HG02610 (cell line): ENCODE measurements at regions not wholly inside any gene's neighbourhood (a gene's known extent, or its start where the extent isn't known, plus 50 kb on each side); places are given as distances from the start of the nearest gene placed in this dataset.
"Not testable (repeated sequence)": the region's sequence is repeated elsewhere in the genome, so short reads cannot be mapped to it uniquely, and the experiment has no call there.

Experiments used
- ATAC-seq: cut with Tn5 transposase; IDR thresholded peaks from one replicate; pipeline ENCODE4 v1.9.1; 2021; ENCODE audit warnings: mild to moderate bottlenecking, moderate library complexity; ENCODE audit not compliant: unreplicated experiment

DNA sequence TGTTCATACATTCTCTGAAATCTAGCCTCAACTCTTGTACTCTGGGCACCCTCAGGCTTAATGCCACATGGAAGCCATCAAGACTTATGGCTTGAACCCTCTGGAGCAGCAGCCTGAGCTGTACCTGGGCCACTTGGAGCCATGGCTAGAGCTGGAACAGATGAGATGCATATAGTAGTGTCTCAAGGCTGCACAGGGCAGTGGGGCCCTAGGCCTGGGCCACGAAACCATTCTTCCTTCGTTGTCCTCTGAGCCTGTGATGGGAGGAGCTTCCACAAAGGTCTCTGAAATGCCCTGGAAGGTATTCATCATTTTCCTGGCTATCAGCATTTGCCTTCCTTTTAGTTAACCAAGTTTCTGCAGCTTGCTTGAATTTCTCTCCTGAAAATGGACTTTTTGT lies 1427.2 kb upstream of the PCDH10 start:
- ATAC-seq, result no peak

DNA sequence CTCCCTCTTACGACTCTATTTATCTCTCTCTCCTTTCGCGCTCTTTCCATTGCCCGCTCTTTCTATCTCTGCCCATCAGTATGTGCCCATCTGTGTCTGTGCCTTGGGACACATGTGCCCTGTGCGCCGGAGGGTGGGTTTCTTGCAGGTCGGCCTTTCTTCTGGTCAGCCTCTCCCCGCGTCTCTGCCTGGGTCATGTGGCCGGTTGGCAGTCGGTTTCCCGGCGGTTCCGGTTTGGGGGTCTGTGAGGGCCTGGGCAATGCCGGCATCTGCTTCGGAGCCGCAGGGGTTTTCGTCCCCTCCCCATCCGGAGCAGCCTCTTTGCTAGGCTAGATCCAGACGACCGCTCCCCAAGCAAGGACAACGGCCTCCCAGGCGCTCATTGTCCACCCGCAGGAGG lies 1426.0 kb upstream of the PCDH10 start:
- not testable (repeated sequence) for ATAC-seq

DNA sequence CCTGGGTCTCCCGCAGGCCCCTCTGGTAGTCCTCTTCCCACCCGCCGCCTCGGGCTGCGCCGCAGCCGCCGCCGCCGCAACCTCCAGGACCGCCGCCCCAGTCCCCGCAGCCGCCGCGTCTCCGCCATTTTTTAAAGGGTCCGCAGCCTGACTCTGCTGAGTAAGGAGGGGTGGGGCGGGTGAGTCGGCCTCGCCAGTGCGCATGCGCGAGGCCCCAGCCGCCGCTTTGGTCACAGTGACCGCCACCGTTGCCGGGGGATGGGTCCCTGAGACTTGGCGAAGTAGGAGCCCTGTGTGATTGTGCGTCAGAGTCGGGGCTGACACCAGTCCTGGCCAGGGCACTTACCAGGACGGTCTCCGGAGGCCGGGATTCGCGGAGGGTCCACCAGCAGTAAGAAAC lies 1424.2 kb upstream of the PCDH10 start:
- ATAC-seq, result not testable (repeated sequence)

DNA sequence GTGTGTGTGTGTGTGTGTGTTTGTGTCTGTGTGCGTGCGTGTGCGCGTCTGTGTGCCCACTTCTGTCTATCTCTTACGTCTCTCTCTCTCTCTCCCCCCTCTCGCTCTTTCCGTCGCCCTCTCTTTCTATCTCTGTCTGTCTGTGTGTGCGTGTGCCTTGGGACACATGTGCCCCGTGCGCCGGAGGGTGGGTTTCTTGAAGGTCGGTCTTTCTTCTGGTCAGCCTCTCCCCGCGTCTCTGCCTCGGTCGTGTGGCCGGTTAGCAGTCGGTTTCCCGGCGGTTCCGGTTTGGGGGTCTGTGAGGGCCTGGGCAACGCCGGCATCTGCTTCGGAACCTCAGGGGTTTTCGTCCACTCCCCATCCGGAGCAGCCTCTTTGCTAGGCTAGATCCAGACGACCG lies 1423.6 kb upstream of the PCDH10 start:
- not testable (repeated sequence) for ATAC-seq

DNA sequence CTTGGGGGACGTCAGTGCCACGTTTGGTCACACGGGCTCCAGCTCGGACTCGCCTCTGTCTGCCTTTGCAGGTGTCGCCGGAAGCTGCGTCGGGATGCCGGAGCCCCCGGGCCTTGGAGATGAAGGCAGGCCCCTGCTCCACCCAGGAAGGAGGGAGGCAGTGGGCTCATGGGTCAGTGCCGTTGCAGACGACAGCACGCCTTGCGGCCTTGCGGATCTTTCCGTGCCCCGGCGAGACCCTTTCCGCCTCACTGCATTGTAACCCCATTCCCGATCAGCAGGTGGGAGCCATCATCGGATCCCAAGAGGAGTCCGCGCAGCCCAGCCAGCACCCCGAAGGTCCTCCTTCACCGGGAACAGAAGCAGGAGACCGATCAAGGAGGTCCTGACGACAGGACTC lies 1422.2 kb upstream of the PCDH10 start:
- ATAC-seq, result not testable (repeated sequence)

DNA sequence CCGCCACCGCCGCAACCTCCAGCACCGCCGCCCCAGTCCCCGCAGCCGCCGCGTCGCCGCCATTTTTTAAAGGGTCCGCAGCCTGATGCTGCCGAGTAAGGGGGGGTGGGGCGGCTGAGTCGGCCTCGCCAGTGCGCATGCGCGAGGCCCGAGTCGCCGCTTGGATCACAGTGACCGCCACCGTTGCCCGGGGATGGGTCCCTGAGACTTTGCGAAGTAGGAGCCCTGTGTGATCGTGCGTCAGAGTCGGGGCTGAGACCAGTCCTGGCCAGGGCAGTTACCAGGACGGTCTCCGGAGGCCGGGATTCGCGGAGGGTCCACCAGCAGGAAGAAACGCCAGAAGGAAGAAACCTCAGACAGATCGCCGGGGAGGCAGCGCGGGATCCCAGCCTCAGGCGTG lies 1421.7 kb upstream of the PCDH10 start:
- ATAC-seq, result not testable (repeated sequence)

DNA sequence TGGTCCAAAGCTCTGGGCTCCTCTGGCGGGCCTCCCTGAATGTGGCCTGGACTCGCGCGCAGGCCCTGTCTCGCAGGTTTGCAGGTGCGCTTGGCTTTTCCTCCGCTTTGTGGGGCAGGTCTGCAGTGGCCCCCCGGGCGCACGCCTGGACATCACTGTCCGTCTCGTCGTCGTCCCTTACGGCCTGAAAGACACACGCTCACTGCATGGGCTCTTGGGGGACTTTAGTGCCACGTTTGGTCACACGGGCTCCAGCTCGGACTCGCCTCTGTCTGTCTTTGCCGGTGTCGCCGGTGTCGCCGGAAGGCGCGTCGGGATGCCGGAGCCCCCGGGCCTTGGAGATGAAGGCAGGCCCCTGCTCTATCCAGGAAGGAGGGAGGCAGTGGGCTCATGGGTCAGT lies 1419.9 kb upstream of the PCDH10 start:
- ATAC-seq, result not testable (repeated sequence)

DNA sequence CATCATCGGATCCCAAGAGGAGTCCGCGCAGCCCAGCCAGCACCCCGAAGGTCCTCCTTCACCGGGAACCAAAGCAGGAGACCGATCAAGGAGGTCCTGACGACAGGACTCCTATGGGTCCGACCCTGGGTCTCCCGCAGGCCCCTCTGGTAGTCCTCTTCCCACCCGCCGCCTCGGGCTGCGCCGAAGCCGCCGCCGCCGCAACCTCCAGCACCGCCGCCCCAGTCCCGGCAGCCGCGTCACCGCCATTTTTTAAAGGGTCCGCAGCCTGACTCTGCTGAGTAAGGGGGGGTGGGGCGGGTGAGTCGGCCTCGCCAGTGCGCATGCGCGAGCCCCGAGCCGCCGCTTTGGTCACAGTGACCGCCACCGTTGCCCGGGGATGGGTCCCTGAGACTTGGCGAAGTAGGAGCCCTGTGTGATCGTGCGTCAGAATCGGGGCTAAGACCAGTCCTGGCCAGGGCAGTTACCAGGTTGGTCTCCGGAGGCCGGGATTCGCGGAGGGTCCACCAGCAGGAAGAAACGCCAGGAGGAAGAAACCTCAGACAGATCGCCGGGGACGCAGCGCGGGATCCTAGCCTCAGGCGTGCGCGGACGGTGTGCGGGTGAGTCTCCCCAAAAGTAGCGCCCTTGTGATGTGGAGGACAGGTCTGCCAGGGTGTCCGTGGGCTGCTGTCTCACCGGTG lies 1419.2 kb upstream of the PCDH10 start:
- ATAC-seq, result not testable (repeated sequence)

DNA sequence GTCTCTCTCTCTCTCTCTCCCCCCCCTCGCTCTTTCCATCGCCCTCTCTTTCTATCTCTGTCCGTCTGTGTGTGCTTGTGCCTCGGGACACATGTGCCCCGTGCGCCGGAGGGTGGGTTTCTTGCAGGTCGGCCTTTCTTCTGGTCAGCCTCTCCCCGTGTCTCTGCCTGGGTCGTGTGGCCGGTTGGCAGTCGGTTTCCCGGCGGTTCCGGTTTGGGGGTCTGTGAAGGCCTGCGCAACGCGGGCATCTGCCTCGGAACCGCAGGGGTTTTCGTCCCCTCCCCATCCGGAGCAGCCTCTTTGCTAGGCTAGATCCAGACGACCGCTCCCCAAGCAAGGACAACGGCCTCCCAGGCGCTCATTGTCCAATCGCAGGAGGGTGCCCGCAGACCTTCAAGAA lies 1418.5 kb upstream of the PCDH10 start:
- not testable (repeated sequence) for ATAC-seq

DNA sequence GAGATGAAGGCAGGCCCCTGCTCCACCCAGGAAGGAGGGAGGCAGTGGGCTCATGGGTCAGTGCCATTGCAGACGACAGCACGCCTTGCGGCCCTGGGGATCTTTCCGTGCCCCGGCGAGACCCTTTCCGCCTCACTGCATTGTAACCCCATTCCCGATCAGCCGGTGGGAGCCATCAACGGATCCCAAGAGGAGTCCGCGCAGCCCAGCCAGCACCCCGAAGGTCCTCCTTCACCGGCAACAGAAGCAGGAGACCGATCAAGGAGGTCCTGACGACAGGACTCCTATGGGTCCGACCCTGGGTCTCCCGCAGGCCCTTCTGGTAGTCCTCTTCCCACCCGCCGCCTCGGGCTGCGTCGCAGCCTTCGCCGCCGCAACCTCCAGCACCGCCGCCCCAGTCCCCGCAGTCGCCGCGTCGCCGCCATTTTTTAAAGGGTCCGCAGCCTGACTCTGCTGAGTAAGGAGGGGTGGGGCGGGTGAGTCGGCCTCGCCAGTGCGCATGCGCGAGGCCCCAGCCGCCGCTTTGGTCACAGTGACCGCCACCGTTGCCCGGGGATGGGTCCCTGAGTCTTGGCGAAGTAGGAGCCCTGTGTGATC lies 1417.0 kb upstream of the PCDH10 start:
- not testable (repeated sequence) for ATAC-seq

DNA sequence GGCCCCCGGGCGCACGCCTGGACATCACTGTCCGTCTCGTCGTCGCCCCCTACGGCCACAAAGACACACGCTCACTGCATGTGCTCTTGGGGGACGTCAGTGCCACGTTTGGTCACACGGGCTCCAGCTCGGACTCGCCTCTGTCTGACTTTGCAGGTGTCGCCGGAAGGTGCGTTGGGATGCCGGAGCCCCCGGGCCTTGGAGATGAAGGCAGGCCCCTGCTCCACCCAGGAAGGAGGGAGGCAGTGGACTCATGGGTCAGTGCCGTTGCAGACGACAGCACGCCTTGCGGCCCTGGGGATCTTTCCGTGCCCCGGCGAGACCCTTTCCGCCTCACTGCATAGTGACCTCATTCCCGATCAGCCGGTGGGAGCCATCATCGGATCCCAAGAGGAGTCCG lies 1414.8 kb upstream of the PCDH10 start:
- ATAC-seq, result not testable (repeated sequence)

DNA sequence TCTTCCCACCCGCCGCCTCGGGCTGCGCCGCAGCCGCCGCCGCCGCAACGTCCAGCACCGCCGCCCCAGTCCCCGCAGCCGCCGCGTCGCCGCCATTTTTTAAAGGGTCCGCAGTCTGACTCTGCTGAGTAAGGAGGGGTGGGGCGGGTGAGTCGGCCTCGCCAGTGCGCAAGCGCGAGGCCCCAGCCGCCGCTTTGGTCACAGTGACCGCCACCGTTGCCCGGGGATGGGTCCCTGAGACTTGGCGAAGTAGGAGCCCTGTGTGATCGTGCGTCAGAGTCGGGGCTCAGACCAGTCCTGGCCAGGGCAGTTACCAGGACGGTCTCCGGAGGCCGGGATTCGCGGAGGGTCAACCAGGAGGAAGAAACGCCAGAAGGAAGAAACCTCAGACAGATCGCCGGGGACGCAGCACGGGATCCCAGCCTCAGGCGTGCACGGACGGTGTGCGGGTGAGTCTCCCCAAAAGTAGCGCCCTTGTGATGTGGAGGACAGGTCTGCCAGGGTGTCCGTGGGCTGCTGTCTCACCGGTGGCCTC lies 1414.2 kb upstream of the PCDH10 start:
- not testable (repeated sequence) for ATAC-seq

DNA sequence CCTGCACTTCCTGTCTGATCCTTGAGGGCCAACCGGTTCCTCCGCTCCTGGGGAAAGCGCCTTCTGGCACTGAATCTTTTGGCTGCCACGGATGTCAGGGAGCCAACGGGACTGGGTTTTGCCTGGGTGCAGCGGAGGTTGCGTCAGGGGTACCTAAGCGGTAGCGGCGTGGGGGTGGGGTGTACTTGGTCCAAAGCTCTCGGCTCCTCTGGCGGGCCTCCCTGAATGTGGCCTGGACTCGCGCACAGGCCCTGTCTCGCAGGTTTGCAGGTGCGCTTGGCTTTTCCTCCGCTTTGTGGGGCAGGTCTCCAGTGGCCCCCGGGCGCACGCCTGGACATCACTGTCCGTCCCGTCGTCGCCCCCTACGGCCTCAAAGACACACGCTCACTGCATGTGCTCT lies 1410.1 kb upstream of the PCDH10 start:
- ATAC-seq, result not testable (repeated sequence)

DNA sequence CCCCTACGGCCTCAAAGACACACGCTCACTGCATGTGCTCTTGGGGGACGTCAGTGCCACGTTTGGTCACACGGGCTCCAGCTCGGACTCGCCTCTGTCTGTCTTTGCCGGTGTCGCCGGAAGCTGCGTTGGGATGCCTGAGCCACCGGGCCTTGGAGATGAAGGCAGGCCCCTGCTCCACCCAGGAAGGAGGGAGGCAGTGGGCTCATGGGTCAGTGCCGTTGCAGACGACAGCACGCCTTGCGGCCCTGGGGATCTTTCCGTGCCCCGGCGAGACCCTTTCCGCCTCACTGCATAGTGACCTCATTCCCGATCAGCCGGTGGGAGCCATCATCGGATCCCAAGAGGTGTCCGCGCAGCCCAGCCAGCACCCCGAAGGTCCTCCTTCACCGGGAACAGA lies 1407.3 kb upstream of the PCDH10 start:
- not testable (repeated sequence) for ATAC-seq

DNA sequence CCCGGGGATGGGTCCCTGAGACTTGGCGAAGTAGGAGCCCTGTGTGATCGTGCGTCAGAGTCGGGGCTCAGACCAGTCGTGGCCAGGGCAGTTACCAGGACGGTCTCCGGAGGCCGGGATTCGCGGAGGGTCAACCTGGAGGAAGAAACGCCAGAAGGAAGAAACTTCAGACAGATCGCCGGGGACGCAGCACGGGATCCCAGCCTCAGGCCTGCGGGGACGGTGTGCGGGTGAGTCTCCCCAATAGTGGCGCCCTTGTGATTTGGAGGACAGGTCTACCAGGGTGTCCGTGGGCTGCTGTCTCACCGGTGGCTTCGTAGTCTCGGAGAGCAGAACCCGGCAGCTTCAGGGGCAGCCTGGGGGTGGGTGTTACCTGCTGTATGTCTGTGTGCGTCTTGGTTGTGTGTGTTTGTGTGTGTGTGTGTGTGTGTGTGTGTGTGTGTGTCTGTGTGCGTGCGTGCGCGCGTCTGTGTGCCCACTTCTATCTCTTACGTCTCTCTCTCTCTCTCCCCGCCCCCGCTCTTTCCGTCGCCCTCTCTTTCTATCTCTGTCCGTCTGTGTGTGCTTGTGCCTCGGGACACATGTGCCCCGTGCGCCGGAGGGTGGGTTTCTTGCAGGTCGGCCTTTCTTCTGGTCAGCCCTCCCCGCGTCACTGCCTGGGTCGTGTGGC lies 1406.4 kb upstream of the PCDH10 start:
- not testable (repeated sequence) for ATAC-seq

DNA sequence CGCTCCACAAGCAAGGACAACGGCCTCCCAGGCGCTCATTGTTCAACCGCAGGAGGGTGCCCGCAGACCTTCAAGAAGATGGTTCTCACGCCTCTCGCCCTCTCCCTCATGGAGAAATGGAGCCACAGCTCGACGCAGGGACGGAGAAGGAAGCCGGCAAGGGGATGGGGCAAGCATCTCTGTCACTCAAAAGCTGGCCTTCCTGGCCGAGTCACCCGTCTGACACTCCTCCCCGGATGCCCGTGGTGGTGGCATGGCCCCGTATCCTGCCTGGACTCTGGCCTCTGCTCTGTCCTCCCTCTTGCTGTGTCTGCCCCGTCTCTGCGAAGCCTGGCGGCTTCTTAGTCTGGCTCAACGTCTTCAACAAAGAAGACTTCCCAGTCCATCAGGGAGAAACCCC lies 1405.7 kb upstream of the PCDH10 start:
- not testable (repeated sequence) for ATAC-seq

DNA sequence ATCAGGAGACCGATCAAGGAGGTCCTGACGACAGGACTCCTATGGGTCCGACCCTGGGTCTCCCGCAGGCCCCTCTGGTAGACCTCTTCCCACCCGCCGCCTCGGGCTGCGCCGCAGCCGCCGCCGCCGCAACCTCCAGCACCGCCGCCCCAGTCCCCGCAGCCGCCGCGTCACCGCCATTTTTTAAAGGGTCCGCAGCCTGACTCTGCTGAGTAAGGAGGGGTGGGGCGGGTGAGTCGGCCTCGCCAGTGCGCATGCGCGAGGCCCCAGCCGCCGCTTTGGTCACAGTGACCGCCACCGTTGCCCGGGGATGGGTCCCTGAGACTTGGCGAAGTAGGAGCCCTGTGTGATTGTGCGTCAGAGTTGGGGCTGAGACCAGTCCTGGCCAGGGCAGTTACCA lies 1401.9 kb upstream of the PCDH10 start:
- ATAC-seq, result not testable (repeated sequence)

DNA sequence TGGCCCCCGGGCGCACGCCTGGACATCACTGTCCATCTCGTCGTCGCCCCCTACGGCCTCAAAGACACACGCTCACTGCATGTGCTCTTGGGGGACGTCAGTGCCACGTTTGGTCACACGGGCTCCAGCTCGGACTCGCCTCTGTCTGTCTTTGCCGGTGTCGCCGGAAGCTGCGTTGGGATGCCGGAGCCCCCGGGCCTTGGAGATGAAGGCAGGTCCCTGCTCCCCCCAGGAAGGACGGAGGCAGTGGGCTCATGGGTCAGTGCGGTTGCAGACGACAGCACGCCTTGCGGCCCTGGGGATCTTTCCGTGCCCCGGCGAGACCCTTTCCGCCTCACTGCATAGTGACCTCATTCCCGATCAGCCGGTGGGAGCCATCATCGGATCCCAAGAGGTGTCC lies 1399.9 kb upstream of the PCDH10 start:
- not testable (repeated sequence) for ATAC-seq

DNA sequence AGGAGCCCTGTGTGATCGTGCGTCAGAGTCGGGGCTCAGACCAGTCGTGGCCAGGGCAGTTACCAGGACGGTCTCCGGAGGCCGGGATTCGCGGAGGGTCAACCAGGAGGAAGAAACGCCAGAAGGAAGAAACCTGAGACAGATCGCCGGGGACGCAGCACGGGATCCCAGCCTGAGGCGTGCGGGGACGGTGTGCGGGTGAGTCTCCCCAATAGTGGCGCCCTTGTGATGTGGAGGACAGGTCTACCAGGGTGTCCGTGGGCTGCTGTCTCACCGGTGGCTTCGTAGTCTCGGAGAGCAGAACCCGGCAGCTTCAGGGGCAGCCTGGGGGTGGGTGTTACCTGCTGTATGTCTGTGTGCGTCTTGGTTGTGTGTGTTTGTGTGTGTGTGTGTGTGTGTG lies 1399.1 kb upstream of the PCDH10 start:
- ATAC-seq, result not testable (repeated sequence)

DNA sequence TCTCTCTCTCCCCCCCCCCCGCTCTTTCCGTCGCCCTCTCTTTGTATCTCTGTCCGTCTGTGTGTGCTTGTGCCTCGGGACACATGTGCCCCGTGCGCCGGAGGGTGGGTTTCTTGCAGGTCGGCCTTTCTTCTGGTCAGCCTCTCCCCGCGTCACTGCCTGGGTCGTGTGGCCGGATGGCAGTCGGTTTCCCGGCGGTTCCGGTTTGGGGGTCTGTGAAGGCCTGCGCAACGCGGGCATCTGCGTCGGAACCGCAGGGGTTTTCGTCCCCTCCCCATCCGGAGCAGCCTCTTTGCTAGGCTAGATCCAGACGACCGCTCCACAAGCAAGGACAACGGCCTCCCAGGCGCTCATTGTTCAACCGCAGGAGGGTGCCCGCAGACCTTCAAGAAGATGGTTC lies 1398.6 kb upstream of the PCDH10 start:
- ATAC-seq, result not testable (repeated sequence)

DNA sequence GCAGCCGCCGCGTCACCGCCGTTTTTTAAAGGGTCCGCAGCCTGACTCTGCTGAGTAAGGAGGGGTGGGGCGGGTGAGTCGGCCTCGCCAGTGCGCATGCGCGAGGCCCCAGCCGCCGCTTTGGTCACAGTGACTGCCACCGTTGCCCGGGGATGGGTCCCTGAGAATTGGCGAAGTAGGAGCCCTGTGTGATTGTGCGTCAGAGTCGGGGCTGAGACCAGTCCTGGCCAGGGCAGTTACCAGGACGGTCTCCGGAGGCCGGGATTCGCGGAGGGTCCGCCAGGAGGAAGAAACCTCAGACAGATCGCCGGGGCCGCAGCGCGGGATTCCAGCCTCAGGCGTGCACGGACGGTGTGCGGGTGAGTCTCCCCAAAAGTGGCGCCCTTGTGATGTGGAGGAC lies 1386.9 kb upstream of the PCDH10 start:
- ATAC-seq, result not testable (repeated sequence)

DNA sequence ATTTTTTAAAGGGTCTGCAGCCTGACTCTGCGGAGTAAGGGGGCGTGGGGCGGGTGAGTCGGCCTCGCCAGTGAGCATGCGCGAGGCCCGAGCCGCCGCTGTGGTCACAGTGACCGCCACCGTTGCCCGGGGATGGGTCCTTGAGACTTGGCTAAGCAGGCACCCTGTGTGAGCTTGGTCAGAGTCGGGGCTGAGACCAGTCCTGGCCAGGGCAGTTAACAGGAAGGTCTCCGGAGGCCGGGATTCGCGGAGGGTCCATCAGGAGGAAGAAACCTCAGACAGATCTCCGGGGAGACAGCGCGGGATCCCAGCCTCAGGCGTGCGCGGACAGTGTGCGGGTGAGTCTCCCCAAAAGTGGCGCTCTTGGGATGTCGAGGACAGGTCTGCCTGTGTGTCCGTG lies 1384.4 kb upstream of the PCDH10 start:
- no peak for ATAC-seq
